CD4-positive, CD25-positive, alpha-beta regulatory T cell (primary cell): ENCODE measurements at regions not wholly inside any gene's neighbourhood (a gene's known extent, or its start where the extent isn't known, plus 50 kb on each side); places are given as distances from the start of the nearest gene placed in this dataset.

ENCODE experiments used
- ATAC-seq, 2 donors: fragments of 150-1000 bp; cut with Tn5 transposase; one replicate each; pipeline ENCODE4 v1.10.0; 2021; ENCODE audit warnings: low read depth in 2 of 2, moderate number of reproducible peaks in 2 of 2, moderate library complexity in 1 of 2
- DNase-seq, 3 donors: peaks; one replicate each; pipeline versions ENCODE4 v3.0.0 to v3.0.0-alpha.2; 2012 to 2022; ENCODE audit warnings: mixed read lengths in 1 of 3
- H3K27ac ChIP-seq: one replicate; pipeline ENCODE4 v1.7.0; 2013; ENCODE audit warnings: mild to moderate bottlenecking, low read length; ENCODE audit not compliant: insufficient read depth, poor library complexity, severe bottlenecking
- H3K27me3 ChIP-seq: one replicate; pipeline ENCODE4 v1.7.0; 2013; ENCODE audit warnings: low read length; ENCODE audit not compliant: control insufficient read depth, insufficient read depth
- H3K36me3 ChIP-seq: one replicate; pipeline ENCODE4 v1.7.0; 2013; ENCODE audit warnings: mild to moderate bottlenecking, low read length, moderate library complexity; ENCODE audit not compliant: control insufficient read depth, insufficient read depth
- H3K4me1 ChIP-seq: 2 replicates; pipeline ENCODE4 v1.7.0; 2013; ENCODE audit warnings: mild to moderate bottlenecking, low read length; ENCODE audit not compliant: insufficient read depth, control insufficient read depth, poor library complexity, severe bottlenecking
- H3K4me3 ChIP-seq: one replicate; pipeline ENCODE4 v1.7.0; 2013; ENCODE audit warnings: low read depth, mild to moderate bottlenecking, low read length, moderate library complexity
- H3K9me3 ChIP-seq, 2 experiments: 1 replicate in 1 of 2; 2 replicates in 1 of 2; pipeline ENCODE4 v1.7.0; 2013; ENCODE audit warnings: low read length in 2 of 2, mild to moderate bottlenecking in 1 of 2, moderate library complexity in 1 of 2; ENCODE audit not compliant: control insufficient read depth in 2 of 2
- H3K27ac Mint-ChIP-seq, 3 donors: one replicate each; pipeline ENCODE4 v1.8.0; 2020 to 2022; ENCODE audit warnings: mild to moderate bottlenecking in 3 of 3, mixed read lengths in 3 of 3, moderate library complexity in 2 of 3
- H3K27me3 Mint-ChIP-seq: one replicate; pipeline ENCODE4 v1.8.0; 2022; ENCODE audit warnings: mild to moderate bottlenecking, mixed read lengths
- H3K36me3 Mint-ChIP-seq: one replicate; pipeline ENCODE4 v1.8.0; 2020; ENCODE audit warnings: mixed read lengths
- H3K4me1 Mint-ChIP-seq, 4 donors: one replicate each; pipeline ENCODE4 v1.8.0; 2020 to 2022; ENCODE audit warnings: mixed read lengths in 4 of 4, mild to moderate bottlenecking in 1 of 4
- H3K4me3 Mint-ChIP-seq, 4 donors: one replicate each; pipeline ENCODE4 v1.8.0; 2020 to 2022; ENCODE audit warnings: mild to moderate bottlenecking in 4 of 4, mixed read lengths in 4 of 4, moderate library complexity in 3 of 4
- H3K9me3 Mint-ChIP-seq, 7 donors: one replicate each; pipeline ENCODE4 v1.8.0; 2020 to 2022; ENCODE audit warnings: mixed read lengths in 7 of 7, mild to moderate bottlenecking in 3 of 7, moderate library complexity in 2 of 7

- no peak for DNase-seq
- H3K36me3 Mint-ChIP-seq: peaks cover 9% of the 10 kb centered on the region
- Histone ChIP-seq H3K4me3 (no peak overlapping the region), H3K9me3 (no peaks in the 10 kb centered on the region), H3K27me3 (peaks cover 2% of the 10 kb centered on the region), H3K36me3 (no peaks in the 10 kb centered on the region), H3K4me1 (no peaks in the 10 kb centered on the region), H3K27ac (no peak overlapping the region)
- H3K27ac Mint-ChIP-seq: no peak overlapping the region
- H3K4me1 Mint-ChIP-seq: peaks cover 0 to 10% (median 0%) of the 10 kb centered on the region in 4 donors
- H3K9me3 Mint-ChIP-seq: peaks cover 0 to 4% (median 0%) of the 10 kb centered on the region in 7 donors
- no peak overlapping the region for H3K4me3 Mint-ChIP-seq
- ATAC-seq: no peak
- H3K27me3 Mint-ChIP-seq: peaks cover 6% of the 10 kb centered on the region
Observed at GRCh38 chr6:108765495-108765894, 82.7 kb upstream of the ARMC2 start.

- Histone ChIP-seq H3K4me1 (no peaks in the 10 kb centered on the region), H3K27ac (no peak overlapping the region), H3K9me3 (no peaks in the 10 kb centered on the region), H3K36me3 (no peaks in the 10 kb centered on the region), H3K4me3 (no peak overlapping the region), H3K27me3 (peaks cover 2% of the 10 kb centered on the region)
- DNase-seq (no peak), ATAC-seq (no peak)
- Mint-ChIP-seq H3K4me1 (peaks cover 0 to 8% (median 0%) of the 10 kb centered on the region in 4 donors), H3K27me3 (peaks cover 6% of the 10 kb centered on the region), H3K27ac (no peak overlapping the region), H3K36me3 (peaks cover 4% of the 10 kb centered on the region), H3K4me3 (no peak overlapping the region), H3K9me3 (peaks cover 0 to 4% (median 0%) of the 10 kb centered on the region in 7 donors)
Observed at GRCh38 chr6:108766419-108766818, 81.8 kb upstream of the ARMC2 start.

GRCh38 chr6:108766886-108767285 is 81.3 kb upstream of the ARMC2 start:
- Mint-ChIP-seq H3K27ac (no peak overlapping the region), H3K4me3 (no peak overlapping the region), H3K27me3 (peaks cover 6% of the 10 kb centered on the region), H3K36me3 (peaks cover 4% of the 10 kb centered on the region), H3K4me1 (peaks cover 0 to 8% (median 0%) of the 10 kb centered on the region in 4 donors), H3K9me3 (peaks cover 0 to 4% (median 0%) of the 10 kb centered on the region in 7 donors)
- no peaks in the 10 kb centered on the region for H3K9me3 ChIP-seq
- no peak overlapping the region for H3K27ac ChIP-seq
- no peak overlapping the region for H3K4me3 ChIP-seq
- peaks cover 3% of the 10 kb centered on the region for H3K27me3 ChIP-seq
- H3K36me3 ChIP-seq: no peaks in the 10 kb centered on the region
- no peaks in the 10 kb centered on the region for H3K4me1 ChIP-seq
- ATAC-seq (no peak), DNase-seq (no peak)

- Mint-ChIP-seq H3K36me3 (peaks cover 6% of the 10 kb centered on the region), H3K4me1 (peaks cover 0 to 5% (median 0%) of the 10 kb centered on the region in 4 donors), H3K4me3 (no peak overlapping the region), H3K27ac (no peak overlapping the region), H3K27me3 (peaks cover 6% of the 10 kb centered on the region), H3K9me3 (peaks cover 0 to 4% (median 0%) of the 10 kb centered on the region in 7 donors)
- H3K36me3 ChIP-seq: no peaks in the 10 kb centered on the region
- peaks cover 2% of the 10 kb centered on the region for H3K27me3 ChIP-seq
- H3K9me3 ChIP-seq: no peaks in the 10 kb centered on the region
- DNase-seq (no peak), ATAC-seq (no peak)
- H3K4me3 ChIP-seq: no peak overlapping the region
- no peaks in the 10 kb centered on the region for H3K4me1 ChIP-seq
- no peak overlapping the region for H3K27ac ChIP-seq
Observed at GRCh38 chr6:108767418-108768165, 80.6 kb upstream of the ARMC2 start.

GRCh38 chr6:108768166-108768555 is 80.1 kb upstream of the ARMC2 start:
- H3K27ac ChIP-seq: no peak overlapping the region
- no peaks in the 10 kb centered on the region for H3K9me3 ChIP-seq
- peaks cover 0 to 5% (median 0%) of the 10 kb centered on the region in 4 donors for H3K4me1 Mint-ChIP-seq
- H3K9me3 Mint-ChIP-seq: peaks cover 0 to 4% (median 0%) of the 10 kb centered on the region in 7 donors
- H3K36me3 Mint-ChIP-seq: peaks cover 6% of the 10 kb centered on the region
- H3K4me3 Mint-ChIP-seq: no peak overlapping the region
- no peaks in the 10 kb centered on the region for H3K4me1 ChIP-seq
- peaks cover 6% of the 10 kb centered on the region for H3K27me3 Mint-ChIP-seq
- DNase-seq (no peak), ATAC-seq (no peak)
- H3K36me3 ChIP-seq: no peaks in the 10 kb centered on the region
- no peak overlapping the region for H3K27ac Mint-ChIP-seq
- no peak overlapping the region for H3K4me3 ChIP-seq
- H3K27me3 ChIP-seq: peaks cover 2% of the 10 kb centered on the region

- ATAC-seq (no peak), DNase-seq (no peak)
- H3K4me3 ChIP-seq: no peak overlapping the region
- no peak overlapping the region for H3K27ac ChIP-seq
- H3K9me3 Mint-ChIP-seq: peaks cover 0 to 4% (median 0%) of the 10 kb centered on the region in 7 donors
- H3K36me3 ChIP-seq: no peaks in the 10 kb centered on the region
- H3K27ac Mint-ChIP-seq: no peak overlapping the region
- peaks cover 0 to 5% (median 0%) of the 10 kb centered on the region in 4 donors for H3K4me1 Mint-ChIP-seq
- H3K9me3 ChIP-seq: no peaks in the 10 kb centered on the region
- H3K4me1 ChIP-seq: no peaks in the 10 kb centered on the region
- H3K27me3 Mint-ChIP-seq: no peaks in the 10 kb centered on the region
- peaks cover 2% of the 10 kb centered on the region for H3K27me3 ChIP-seq
- H3K36me3 Mint-ChIP-seq: peaks cover 6% of the 10 kb centered on the region
- H3K4me3 Mint-ChIP-seq: no peak overlapping the region
Observed at GRCh38 chr6:108768792-108769524, 79.3 kb upstream of the ARMC2 start.

- DNase-seq: no peak
- Histone ChIP-seq H3K9me3 (no peaks in the 10 kb centered on the region), H3K4me1 (no peaks in the 10 kb centered on the region), H3K27ac (no peak overlapping the region), H3K36me3 (no peaks in the 10 kb centered on the region), H3K27me3 (peaks cover 2% of the 10 kb centered on the region), H3K4me3 (no peak overlapping the region)
- no peak for ATAC-seq
- peaks cover 9% of the 10 kb centered on the region for H3K36me3 Mint-ChIP-seq
- no peak overlapping the region for H3K4me3 Mint-ChIP-seq
- H3K9me3 Mint-ChIP-seq: peaks cover 0 to 4% (median 0%) of the 10 kb centered on the region in 7 donors
- H3K27me3 Mint-ChIP-seq: peaks cover under 1% of the 10 kb centered on the region
- peaks cover 0 to 5% (median 0%) of the 10 kb centered on the region in 4 donors for H3K4me1 Mint-ChIP-seq
- H3K27ac Mint-ChIP-seq: no peak overlapping the region
Observed at GRCh38 chr6:108771421-108771820, 76.8 kb upstream of the ARMC2 start.
